Testis (tissue), 2 donors: ENCODE measurements at regions not wholly inside any gene's neighbourhood (a gene's known extent, or its start where the extent isn't known, plus 50 kb on each side); places are given as distances from the start of the nearest gene placed in this dataset.

ENCODE experiments used
- DNase-seq: peaks from one replicate; pipeline ENCODE4 v3.0.0-alpha.2; 2019
- H3K27ac ChIP-seq, 2 donors: fragments of 200-600 bp; sonication (generic); one replicate each; pipeline ENCODE4 v1.5.1; 2019
- H3K27me3 ChIP-seq: fragments of 200-600 bp; sonication (generic); one replicate; pipeline ENCODE4 v1.5.1; 2019
- H3K36me3 ChIP-seq: fragments of 200-600 bp; sonication (generic); one replicate; pipeline ENCODE4 v1.5.1; 2017; ENCODE audit warnings: low read depth; ENCODE audit errors: missing control alignments
- H3K4me1 ChIP-seq: fragments of 200-600 bp; sonication (generic); one replicate; pipeline ENCODE4 v1.5.1; 2019
- H3K4me3 ChIP-seq, 2 donors: fragments of 200-600 bp; sonication (generic); one replicate each; pipeline ENCODE4 v1.5.1; 2017 to 2019
- H3K9me3 ChIP-seq: fragments of 200-600 bp; sonication (generic); one replicate; pipeline ENCODE4 v1.5.1; 2017
- CTCF ChIP-seq, 3 experiments: fragments of 450-650 bp in 2 of 3; fragments of 200-600 bp in 1 of 3; sonication (generic) in 1 of 3; IDR thresholded peaks; one replicate each; pipeline ENCODE4 v1.5.1; 2016 to 2019; ENCODE audit warnings: antibody characterized with exemption in 3 of 3, mild to moderate bottlenecking in 2 of 3, moderate library complexity in 1 of 3
- POLR2A ChIP-seq: fragments of 450-650 bp; IDR thresholded peaks from one replicate; pipeline ENCODE4 v1.6.1; 2017; ENCODE audit warnings: antibody characterized with exemption, mild to moderate bottlenecking, moderate library complexity
- WGBS, 2 donors: methylation state at CpG; one replicate each; pipeline ENCODE4 v1.1.5; 2018; 5-methylcytosine and 5-hydroxymethylcytosine counted together
- intact Hi-C: fragments of 100-400 bp; cut with DNase I; formaldehyde crosslinking; loops from one replicate; pipeline ENCODE4 v1.15.1; 2023; ENCODE audit warnings: low total_unique reads

DNA sequence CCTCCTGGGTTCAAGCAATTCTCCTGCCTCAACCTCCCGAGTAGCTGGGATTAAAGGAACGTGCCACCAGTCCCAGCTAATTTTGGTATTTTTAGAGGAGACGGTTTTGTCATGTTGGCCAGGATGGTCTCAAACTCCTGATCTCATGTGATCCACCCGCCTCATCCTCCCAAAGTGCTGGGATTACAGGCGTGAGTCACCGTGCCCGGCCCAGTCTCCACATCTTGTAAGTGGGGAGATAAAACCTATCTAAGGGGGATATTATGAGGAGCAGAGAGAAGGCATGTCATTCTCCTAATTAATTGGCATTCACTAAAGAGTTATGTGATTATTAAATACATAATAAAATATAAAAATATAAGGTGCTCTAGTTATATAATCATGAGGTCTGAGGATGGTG, 94.1 kb upstream of the BOD1 start:
- H3K9me3 ChIP-seq = no peaks in the 10 kb centered on the region
- intact Hi-C loops = no loop called here
- no peak overlapping the region for H3K27ac ChIP-seq
- 88 to 96% methylated on average over 7 of the region's 7 CpGs for WGBS, 2 donors
- no peak for TF ChIP-seq CTCF (IDR thresholded peaks at IDR 0.05)
- no peak for TF ChIP-seq POLR2A
- H3K4me3 ChIP-seq = no peak overlapping the region
- DNase-seq = no peak
- no peaks in the 10 kb centered on the region for H3K36me3 ChIP-seq
- no peaks in the 10 kb centered on the region for H3K27me3 ChIP-seq
- H3K4me1 ChIP-seq = no peaks in the 10 kb centered on the region

DNA sequence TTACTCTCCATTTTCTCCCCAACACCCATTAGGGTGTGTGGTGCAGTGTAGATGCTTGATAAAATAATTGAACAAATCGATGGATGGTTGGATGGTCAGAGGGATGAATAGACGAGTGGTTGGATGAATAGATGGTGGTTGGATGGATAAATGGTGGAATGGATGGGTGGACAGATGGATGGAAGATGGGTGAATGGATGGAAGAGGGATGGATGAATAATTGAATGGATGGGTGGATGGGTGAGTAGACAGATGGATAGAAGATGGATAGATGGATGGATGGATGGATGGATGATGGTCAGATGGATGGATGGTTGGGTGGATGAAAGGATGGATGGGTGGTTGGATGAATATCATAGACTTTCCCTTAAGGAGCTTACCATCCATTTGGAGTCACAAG, 95.0 kb upstream of the BOD1 start:
- DNase-seq = no peak
- Histone ChIP-seq H3K9me3 (no peaks in the 10 kb centered on the region), H3K4me3 (no peak overlapping the region), H3K27me3 (no peaks in the 10 kb centered on the region), H3K4me1 (no peaks in the 10 kb centered on the region), H3K27ac (no peak overlapping the region), H3K36me3 (no peaks in the 10 kb centered on the region)
- no peak for TF ChIP-seq POLR2A
- no peak for TF ChIP-seq CTCF (IDR thresholded peaks at IDR 0.05)
- intact Hi-C loops = no loop called here
- WGBS, 2 donors = 88 to 99% methylated on average over 2 of the region's 2 CpGs

- no peak overlapping the region for H3K4me3 ChIP-seq
- no peaks in the 10 kb centered on the region for H3K4me1 ChIP-seq
- TF ChIP-seq POLR2A = no peak
- no peak for TF ChIP-seq CTCF (IDR thresholded peaks at IDR 0.05)
- intact Hi-C loops = no loop called here
- no peak for DNase-seq
- H3K27me3 ChIP-seq = no peaks in the 10 kb centered on the region
- no peaks in the 10 kb centered on the region for H3K9me3 ChIP-seq
- WGBS, 2 donors = 89 to 91% methylated on average over 10 of the region's 10 CpGs
- H3K36me3 ChIP-seq = no peaks in the 10 kb centered on the region
- H3K27ac ChIP-seq = no peak overlapping the region
Measured at GRCh38 chr5:173712609-173713175, 96.2 kb upstream of the BOD1 start.

DNA sequence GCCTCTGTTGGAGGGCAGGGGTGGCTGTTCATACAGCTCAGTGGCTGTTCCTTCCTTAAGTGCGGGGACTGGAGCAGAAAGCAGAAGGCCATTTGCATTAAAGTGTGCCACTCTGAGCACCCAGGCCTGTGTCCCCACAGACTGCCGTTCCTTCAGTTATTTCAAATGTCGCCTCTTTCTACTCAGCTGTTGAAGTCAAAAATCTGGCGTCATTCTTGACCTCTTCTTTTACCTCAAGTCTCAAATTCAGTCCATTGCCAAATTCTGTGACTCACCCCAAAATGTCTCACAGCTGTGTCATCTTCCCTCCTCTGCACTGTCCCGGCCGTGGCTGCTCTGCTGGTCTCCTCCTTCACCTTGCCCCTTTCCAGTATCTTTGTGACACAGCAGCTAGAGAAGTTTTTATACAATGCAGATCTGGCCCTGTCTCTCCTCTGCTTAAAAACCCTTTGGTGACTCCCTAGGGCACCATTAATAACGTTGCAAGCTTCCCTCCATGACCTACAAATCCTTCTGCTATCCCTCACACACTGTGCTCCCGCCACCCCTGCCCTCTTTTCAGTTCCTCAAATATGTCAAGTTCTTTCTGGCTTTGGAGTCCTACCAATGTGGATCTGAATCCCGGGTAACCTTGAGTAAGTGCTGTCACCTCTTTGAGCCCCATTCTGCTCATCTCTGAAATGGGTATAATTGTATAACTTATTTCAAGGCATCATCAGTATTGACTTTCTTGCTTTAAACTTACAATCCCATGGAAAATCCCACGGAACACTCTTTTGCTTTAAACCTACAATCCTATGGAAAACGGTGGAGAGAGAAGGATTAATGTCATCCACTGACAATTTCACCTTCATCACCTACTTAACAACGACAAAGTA, 98.3 kb upstream of the BOD1 start:
- no peak for TF ChIP-seq CTCF (IDR thresholded peaks at IDR 0.05)
- no peak for TF ChIP-seq POLR2A
- no peaks in the 10 kb centered on the region for H3K4me1 ChIP-seq
- no peak for DNase-seq
- H3K4me3 ChIP-seq = no peak overlapping the region
- H3K27ac ChIP-seq = no peak overlapping the region
- H3K27me3 ChIP-seq = no peaks in the 10 kb centered on the region
- intact Hi-C loops = no loop called here
- H3K9me3 ChIP-seq = no peaks in the 10 kb centered on the region
- H3K36me3 ChIP-seq = no peaks in the 10 kb centered on the region
- 74 to 75% methylated on average over 12 of the region's 12 CpGs for WGBS, 2 donors

GRCh38 chr5:173715607-173716006, 99.2 kb upstream of the BOD1 start:
- H3K4me3 ChIP-seq = no peak overlapping the region
- WGBS, 2 donors = 87 to 97% methylated on average over 7 of the region's 7 CpGs
- H3K9me3 ChIP-seq = no peaks in the 10 kb centered on the region
- no peak overlapping the region for H3K27ac ChIP-seq
- DNase-seq = no peak
- H3K4me1 ChIP-seq = no peaks in the 10 kb centered on the region
- intact Hi-C loops = no loop called here
- H3K27me3 ChIP-seq = no peaks in the 10 kb centered on the region
- no peaks in the 10 kb centered on the region for H3K36me3 ChIP-seq
- TF ChIP-seq CTCF (IDR thresholded peaks at IDR 0.05) (no peak), POLR2A (no peak)
